Smooth muscle cell (in vitro differentiated cells): ENCODE measurements at regions not wholly inside any gene's neighbourhood (a gene's known extent, or its start where the extent isn't known, plus 50 kb on each side); places are given as distances from the start of the nearest gene placed in this dataset.
A peak's percentile ranks its signal among the peaks of the same experiment; 100 is the strongest.

Source experiments
- DNase-seq: peaks from one replicate; lab custom pipeline; 2025; ENCODE audit not compliant: unreplicated experiment; lab: John Stamatoyannopoulos, UW
- H2AFZ ChIP-seq: fragments of 200-600 bp; sonication (generic); 2 replicates; pipeline ENCODE4 v1.6.0; 2016; ENCODE audit warnings: antibody characterized with exemption, low read depth, mild to moderate bottlenecking
- H3F3A ChIP-seq: fragments of 200-600 bp; sonication (generic); 2 replicates; pipeline ENCODE4 v1.6.0; 2017; ENCODE audit warnings: antibody characterized with exemption, low read depth
- H3K27ac ChIP-seq: fragments of 200-600 bp; sonication (generic); 2 replicates; pipeline ENCODE4 v1.5.1; 2016; ENCODE audit warnings: low read depth, mild to moderate bottlenecking
- H3K27me3 ChIP-seq: fragments of 200-600 bp; sonication (generic); 2 replicates; pipeline ENCODE4 v1.6.1; 2016; ENCODE audit warnings: low read depth, mild to moderate bottlenecking
- H3K36me3 ChIP-seq: fragments of 200-600 bp; sonication (generic); 2 replicates; pipeline ENCODE4 v1.5.1; 2016; ENCODE audit warnings: low read depth
- H3K4me1 ChIP-seq: fragments of 200-600 bp; sonication (generic); 2 replicates; pipeline ENCODE4 v1.5.1; 2016; ENCODE audit warnings: low read depth
- H3K4me2 ChIP-seq: fragments of 200-600 bp; sonication (generic); 2 replicates; pipeline ENCODE4 v1.6.0; 2016; ENCODE audit warnings: mild to moderate bottlenecking
- H3K4me3 ChIP-seq: fragments of 200-600 bp; sonication (generic); 2 replicates; pipeline ENCODE4 v1.5.1; 2016; ENCODE audit warnings: mild to moderate bottlenecking
- H3K79me2 ChIP-seq: fragments of 200-600 bp; sonication (generic); 2 replicates; pipeline ENCODE4 v1.6.0; 2016; ENCODE audit warnings: low read depth, mild to moderate bottlenecking
- H3K9ac ChIP-seq: fragments of 200-600 bp; sonication (generic); 2 replicates; pipeline ENCODE4 v1.6.0; 2016; ENCODE audit warnings: low read depth
- H3K9me3 ChIP-seq: fragments of 200-600 bp; sonication (generic); replicated peaks from 2 replicates; pipeline ENCODE4 v1.5.1; 2016; ENCODE audit warnings: low read depth
- H4K20me1 ChIP-seq: fragments of 200-600 bp; sonication (generic); 2 replicates; pipeline ENCODE4 v1.6.0; 2016; ENCODE audit warnings: low read depth
- CTCF ChIP-seq: fragments of 200-600 bp; sonication (generic); IDR thresholded peaks from 2 replicates; pipeline ENCODE4 v1.5.1; 2017; ENCODE audit warnings: borderline replicate concordance, mild to moderate bottlenecking, antibody characterized with exemption; ENCODE audit not compliant: insufficient read depth, poor library complexity, severe bottlenecking
- WGBS: methylation state at CpG from one replicate; pipeline ENCODE4 v1.1.7; 2016; ENCODE audit warnings: low lambda C conversion rate; 5-methylcytosine and 5-hydroxymethylcytosine counted together

- no peak overlapping the region for H3K4me3 ChIP-seq
- no peak overlapping the region for H3K9ac ChIP-seq
- DNase-seq: no peak
- no peak for TF ChIP-seq CTCF
- no peaks in the 10 kb centered on the region for H3K9me3 ChIP-seq
- peaks cover 14% of the 10 kb centered on the region for H3F3A ChIP-seq
- WGBS: 7% methylated on average over 1 of the region's 1 CpG
- H2AFZ ChIP-seq: no peak overlapping the region
- H3K79me2 ChIP-seq: no peaks in the 10 kb centered on the region
- H3K27me3 ChIP-seq: no peaks in the 10 kb centered on the region
- no peaks in the 10 kb centered on the region for H4K20me1 ChIP-seq
- H3K27ac ChIP-seq: no peak overlapping the region
- H3K4me2 ChIP-seq: peak overlapping the region; percentile 12
- no peaks in the 10 kb centered on the region for H3K36me3 ChIP-seq
- peaks cover 6% of the 10 kb centered on the region for H3K4me1 ChIP-seq
Observed at GRCh38 chr6:126949786-126950185, 168.7 kb upstream of the RSPO3 start.

- no peaks in the 10 kb centered on the region for H3K79me2 ChIP-seq
- no peak overlapping the region for H3K4me3 ChIP-seq
- H3K9ac ChIP-seq: no peak overlapping the region
- H3K27ac ChIP-seq: no peak overlapping the region
- no peaks in the 10 kb centered on the region for H3K9me3 ChIP-seq
- H3F3A ChIP-seq: no peaks in the 10 kb centered on the region
- H3K4me2 ChIP-seq: no peak overlapping the region
- no peaks in the 10 kb centered on the region for H3K36me3 ChIP-seq
- H3K27me3 ChIP-seq: no peaks in the 10 kb centered on the region
- no peak overlapping the region for H2AFZ ChIP-seq
- no peaks in the 10 kb centered on the region for H3K4me1 ChIP-seq
- DNase-seq: no peak
- 77% methylated on average over 1 of the region's 1 CpG for WGBS
- no peaks in the 10 kb centered on the region for H4K20me1 ChIP-seq
- no peak for TF ChIP-seq CTCF
Observed at GRCh38 chr6:126955621-126956020, 162.8 kb upstream of the RSPO3 start.

GRCh38 chr6:126957721-126958120 is 160.8 kb upstream of the RSPO3 start:
- DNase-seq: no peak
- no peak for TF ChIP-seq CTCF
- Histone ChIP-seq H3K27ac (no peak overlapping the region), H3K4me3 (no peak overlapping the region), H2AFZ (no peak overlapping the region), H3K27me3 (no peaks in the 10 kb centered on the region), H3K79me2 (no peaks in the 10 kb centered on the region), H4K20me1 (no peaks in the 10 kb centered on the region), H3K36me3 (no peaks in the 10 kb centered on the region), H3F3A (no peaks in the 10 kb centered on the region), H3K4me2 (no peak overlapping the region), H3K9me3 (no peaks in the 10 kb centered on the region), H3K9ac (no peak overlapping the region), H3K4me1 (no peaks in the 10 kb centered on the region)
- WGBS: 97% methylated on average over 3 of the region's 3 CpGs

- 83% methylated on average over 1 of the region's 1 CpG for WGBS
- no peak overlapping the region for H2AFZ ChIP-seq
Observed at GRCh38 chr6:126959765-126960164, 158.7 kb upstream of the RSPO3 start.

More at GRCh38 chr6:126959765-126960164, 158.7 kb upstream of the RSPO3 start:
- Histone ChIP-seq H3F3A (no peaks in the 10 kb centered on the region), H3K27ac (no peak overlapping the region), H3K4me3 (no peak overlapping the region), H3K36me3 (no peaks in the 10 kb centered on the region), H3K79me2 (no peaks in the 10 kb centered on the region), H4K20me1 (no peaks in the 10 kb centered on the region), H3K9me3 (no peaks in the 10 kb centered on the region), H3K27me3 (no peaks in the 10 kb centered on the region), H3K4me2 (no peak overlapping the region), H3K4me1 (no peaks in the 10 kb centered on the region), H3K9ac (no peak overlapping the region)
- DNase-seq: no peak
- no peak for TF ChIP-seq CTCF
